ENCODE measurements at regions not wholly inside any gene's neighbourhood (a gene's known extent, or its start where the extent isn't known, plus 50 kb on each side); places are given as distances from the start of the nearest gene placed in this dataset.
A peak's percentile ranks its signal among the peaks of the same experiment; 100 is the strongest.

DNA sequence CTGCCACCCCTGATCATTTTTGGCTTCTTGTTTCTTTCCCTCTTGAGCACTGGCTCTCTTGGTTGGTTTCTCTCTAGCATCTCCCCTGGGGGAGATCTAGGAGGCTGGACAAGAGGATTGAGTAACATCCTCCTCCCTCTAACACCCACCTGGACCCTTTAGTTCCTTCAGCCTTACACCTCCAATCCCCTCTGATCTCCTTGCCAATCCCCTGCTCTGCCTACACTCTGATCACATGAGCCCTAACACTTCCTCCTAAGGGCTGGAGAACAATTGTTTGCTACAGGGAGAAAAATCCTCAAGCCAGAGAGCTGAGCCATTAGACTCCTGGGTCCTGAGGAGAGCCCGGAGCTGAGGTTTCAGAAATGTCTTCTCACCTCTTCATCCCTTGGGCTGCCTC, 65.9 kb upstream of the ADGRL1 start:
- H3K79me1 ChIP-seq (ENCODE audit: low read depth, low read length) = no peaks in the 10 kb centered on the region
- DNase-seq (ENCODE audit: low read depth in 1 of 2, low spot score in 2 of 2) = no peak
- no peak overlapping the region for H2BK12ac ChIP-seq (ENCODE audit: low read depth, low read length)
- no peak overlapping the region for H3K4me3 ChIP-seq (ENCODE audit: extremely low read depth in 1 of 4, insufficient read depth in 2 of 4, low read depth in 3 of 4, low read length in 4 of 4)
- H3K9ac ChIP-seq (replicated peaks in 1 of 4; ENCODE audit: extremely low read depth in 1 of 4, low read depth in 3 of 4, low read length in 3 of 4) = no peak overlapping the region
- no peak overlapping the region for H3K14ac ChIP-seq (ENCODE audit: insufficient read length)
- no peaks in the 10 kb centered on the region for H3K79me2 ChIP-seq (ENCODE audit: control insufficient read depth in 1 of 2, insufficient read depth in 2 of 2, low read length in 2 of 2)
- ChIA-PET POLR2A (ENCODE audit: partially characterized antibody) (interaction anchor here (1.0 kb wide), 1 partner anchor 31 kb away, joined by 3 read pairs; no protein-coding TSS in a partner anchor), CTCF (ENCODE audit: partially characterized antibody) (interaction anchor here (1.0 to 2.7 kb wide), 5 partner anchors 10 to 76 kb away, joined by 3 to 7 read pairs (median 3); no protein-coding TSS in a partner anchor)
- no peak overlapping the region for H2AFZ ChIP-seq (ENCODE audit: low read length)
- FAIRE-seq = no peak
- H3K4me1 ChIP-seq (replicated peaks in 1 of 4; ENCODE audit: control insufficient read depth in 3 of 4, insufficient read depth in 4 of 4, low read length in 3 of 4) = peaks cover 0 to 3% (median 0%) of the 10 kb centered on the region in 4 experiments; a peak in 1 of 7 replicates
- H4K5ac ChIP-seq (ENCODE audit: insufficient read length, low read depth, low read length) = no peak overlapping the region
- no peak overlapping the region for H3K27ac ChIP-seq (ENCODE audit: low read depth, low read length)
- H2BK120ac ChIP-seq (replicated peaks; ENCODE audit: low read depth, low read length) = no peak overlapping the region
- 88% methylated on average over 1 of the region's 1 CpG; no CpG with 5 or more reads in 1 of the 2 experiments for WGBS, 2 experiments (ENCODE audit: extremely low coverage in 1 of 2, insufficient coverage in 1 of 2, insufficient read length in 1 of 2, insufficient replicate concordance in 2 of 2, low coverage in 1 of 2, low lambda C conversion rate in 2 of 2, missing lambda C conversion rate in 1 of 2)
- no peaks in the 10 kb centered on the region for H4K20me1 ChIP-seq (replicated peaks in 1 of 2; ENCODE audit: control insufficient read depth in 1 of 2, insufficient read depth in 2 of 2, low read length in 2 of 2)
- no peak overlapping the region for H3K4ac ChIP-seq (replicated peaks; ENCODE audit: insufficient read length, low read depth, low read length)
- H4K8ac ChIP-seq (ENCODE audit: extremely low read depth, insufficient read depth, low read length) = no peak overlapping the region
- TF ChIP-seq, protein P1, sequence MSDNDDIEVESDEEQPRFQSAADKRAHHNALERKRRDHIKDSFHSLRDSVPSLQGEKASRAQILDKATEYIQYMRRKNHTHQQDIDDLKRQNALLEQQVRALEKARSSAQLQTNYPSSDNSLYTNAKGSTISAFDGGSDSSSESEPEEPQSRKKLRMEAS (IDR thresholded peaks at IDR 0.05) = no peak
- no peak for TF ChIP-seq SP1 (IDR thresholded peaks at IDR 0.05; ENCODE audit: low read depth, low read length)
- no peak for TF ChIP-seq BRCA1 (IDR thresholded peaks at IDR 0.05; ENCODE audit: low read depth, low read length)
- no peak for TF ChIP-seq EGR1 (IDR thresholded peaks at IDR 0.05; ENCODE audit: borderline replicate concordance, low read depth, low read length)
- no peak for TF ChIP-seq SAP30 (IDR thresholded peaks at IDR 0.05; ENCODE audit: insufficient read depth, insufficient replicate concordance, low read length)
- TF ChIP-seq RFX5 (IDR thresholded peaks at IDR 0.05; ENCODE audit: borderline replicate concordance, low read depth, low read length) = no peak
- no peak for TF ChIP-seq KDM5A (IDR thresholded peaks at IDR 0.05; ENCODE audit: low read length)
- TF ChIP-seq SUZ12 (IDR thresholded peaks at IDR 0.05; ENCODE audit: low read length) = no peak
- TF ChIP-seq SIN3A (conservative IDR thresholded peaks at IDR 0.05 in 1 of 2, IDR thresholded peaks at IDR 0.05 in 1 of 2; ENCODE audit: low read depth in 1 of 2, low read length in 2 of 2) = no peak
- H3K18ac ChIP-seq (ENCODE audit: extremely low read depth, low read length) = no peak overlapping the region; the same call in 1 of the 2 replicates
- H3K23me2 ChIP-seq (ENCODE audit: low read depth, low read length) = no peaks in the 10 kb centered on the region; the same call in 1 of the 2 replicates
- 0 out of 2 replicates have a peak overlapping the region, but pooled peaks have one; percentile 18 for H2BK20ac ChIP-seq (ENCODE audit: low read length)
- no peak overlapping the region for H3K56ac ChIP-seq (replicated peaks; ENCODE audit: insufficient read length, low read depth, low read length)
- no peak overlapping the region for H4K91ac ChIP-seq (replicated peaks; ENCODE audit: insufficient read length, low read length)
- H2AK5ac ChIP-seq (ENCODE audit: low read depth, low read length) = no peak overlapping the region
- H3K27me3 ChIP-seq (replicated peaks in 1 of 4; ENCODE audit: control insufficient read depth in 3 of 4, extremely low read depth in 1 of 4, insufficient read depth in 3 of 4, low read length in 3 of 4) = no peaks in the 10 kb centered on the region; a peak in 2 of 7 replicates
- no peak overlapping the region for H3K23ac ChIP-seq (ENCODE audit: insufficient read length)
- no peak overlapping the region for H2BK5ac ChIP-seq (ENCODE audit: low read depth, low read length)
- H3K36me3 ChIP-seq (ENCODE audit: control insufficient read depth in 2 of 4, insufficient read depth in 4 of 4, low read length in 3 of 4) = no peaks in the 10 kb centered on the region
- no peak overlapping the region for H3K4me2 ChIP-seq (ENCODE audit: insufficient read depth in 1 of 2, low read depth in 2 of 2, low read length in 2 of 2)
- no peak overlapping the region for H2BK15ac ChIP-seq (ENCODE audit: low read length)
- no peaks in the 10 kb centered on the region; a peak in 2 of 4 replicates for H3K9me3 ChIP-seq (ENCODE audit: insufficient read depth in 2 of 2, low read depth in 1 of 2, low read length in 1 of 2)

Data from H1 (cell line).